HEK293T (cell line): ENCODE measurements at regions not wholly inside any gene's neighbourhood (a gene's known extent, or its start where the extent isn't known, plus 50 kb on each side); places are given as distances from the start of the nearest gene placed in this dataset.

Source experiments
- BHLHE40 ChIP-seq: fragments of 450-650 bp; IDR thresholded peaks from 2 replicates; pipeline ENCODE4 v1.6.1; 2016; ENCODE audit warnings: mild to moderate bottlenecking, moderate library complexity, borderline replicate concordance
- ELF4 ChIP-seq: fragments of 450-650 bp; IDR thresholded peaks from 2 replicates; pipeline ENCODE4 v1.6.1; 2017; ENCODE audit warnings: antibody characterized with exemption
- HDGF ChIP-seq: fragments of 450-650 bp; IDR thresholded peaks from 2 replicates; pipeline ENCODE4 v1.6.1; 2017; ENCODE audit warnings: antibody characterized with exemption, borderline replicate concordance
- PKNOX1 ChIP-seq: fragments of 450-650 bp; IDR thresholded peaks from 2 replicates; pipeline ENCODE4 v1.6.1; 2016
- SP1 ChIP-seq: fragments of 450-650 bp; IDR thresholded peaks from 2 replicates; pipeline ENCODE4 v1.6.1; 2017
- SUZ12 ChIP-seq: fragments of 450-650 bp; IDR thresholded peaks from 2 replicates; pipeline ENCODE4 v1.6.1; 2016; ENCODE audit warnings: mild to moderate bottlenecking
- TARDBP ChIP-seq: fragments of 450-650 bp; IDR thresholded peaks from 2 replicates; pipeline ENCODE4 v1.6.1; 2016
- ZNF384 ChIP-seq: fragments of 450-650 bp; IDR thresholded peaks from 2 replicates; pipeline ENCODE4 v1.6.1; 2016

- TF ChIP-seq SP1 (no peak), ZNF384 (no peak), PKNOX1 (no peak), TARDBP (no peak), HDGF (no peak), ELF4 (no peak), BHLHE40 (no peak), SUZ12 (no peak)
Measured at GRCh38 chr5:169417676-169418075, 116.7 kb upstream of the SLIT3 start.
